SK-N-SH treated with all-trans-retinoic acid at 6 μM for 48 hours (cell line): ENCODE measurements at regions not wholly inside any gene's neighbourhood (a gene's known extent, or its start where the extent isn't known, plus 50 kb on each side); places are given as distances from the start of the nearest gene placed in this dataset.

Experiments
- ESRRG ChIP-seq: fragments of 250-450 bp; sonication (Bioruptor Pico); IDR thresholded peaks from 2 replicates; pipeline ENCODE4 v1.6.1; 2021; ENCODE audit warnings: mild to moderate bottlenecking
- SNAI2 ChIP-seq: fragments of 250-450 bp; sonication (Bioruptor Pico); IDR thresholded peaks from 2 replicates; pipeline ENCODE4 v1.5.0; 2020; ENCODE audit warnings: mild to moderate bottlenecking, moderate library complexity
- TF ChIP-seq, protein P1 (sequence below): fragments of 250-450 bp; sonication (Bioruptor Pico); IDR thresholded peaks from 2 replicates; pipeline ENCODE4 v1.5.1; 2020; ENCODE audit warnings: low read depth, mild to moderate bottlenecking, moderate library complexity

DNA sequence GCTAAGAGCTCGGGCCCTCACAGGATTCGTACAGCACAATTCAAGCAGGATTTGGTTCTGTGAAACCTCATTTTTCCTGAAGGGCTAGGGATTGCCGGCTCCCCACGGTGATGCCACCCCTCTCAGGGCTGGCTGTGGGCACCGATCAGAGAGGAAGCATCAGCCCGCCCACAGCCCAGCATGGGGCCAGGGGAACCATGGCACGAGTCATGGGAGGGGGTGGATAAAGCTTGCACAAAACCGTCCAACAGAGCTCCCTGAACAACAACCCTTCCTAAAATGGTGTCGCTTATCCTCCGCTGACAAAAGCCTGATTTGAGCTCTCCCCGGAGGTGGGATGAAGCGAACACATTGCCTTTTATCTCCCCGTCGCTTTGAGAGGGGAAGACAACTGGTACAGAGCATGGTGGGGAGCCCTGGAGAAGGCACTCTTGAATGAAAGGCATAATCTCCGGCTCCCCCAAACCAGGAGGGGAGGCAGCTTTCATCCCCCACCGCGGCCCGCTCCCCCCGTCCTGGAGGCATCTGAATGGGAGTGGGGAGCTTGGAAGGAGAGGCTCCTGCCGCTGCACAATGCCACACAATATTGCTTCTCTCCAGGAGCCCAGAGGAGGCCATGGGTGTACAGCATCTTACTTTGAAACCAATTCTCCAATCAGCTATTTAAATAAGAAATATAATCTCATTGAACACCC, 144.0 kb downstream of the RPS24 start:
- TF ChIP-seq ESRRG (CRISPR knock-in tag) (no peak), SNAI2 (no peak)
- TF ChIP-seq, protein P1, sequence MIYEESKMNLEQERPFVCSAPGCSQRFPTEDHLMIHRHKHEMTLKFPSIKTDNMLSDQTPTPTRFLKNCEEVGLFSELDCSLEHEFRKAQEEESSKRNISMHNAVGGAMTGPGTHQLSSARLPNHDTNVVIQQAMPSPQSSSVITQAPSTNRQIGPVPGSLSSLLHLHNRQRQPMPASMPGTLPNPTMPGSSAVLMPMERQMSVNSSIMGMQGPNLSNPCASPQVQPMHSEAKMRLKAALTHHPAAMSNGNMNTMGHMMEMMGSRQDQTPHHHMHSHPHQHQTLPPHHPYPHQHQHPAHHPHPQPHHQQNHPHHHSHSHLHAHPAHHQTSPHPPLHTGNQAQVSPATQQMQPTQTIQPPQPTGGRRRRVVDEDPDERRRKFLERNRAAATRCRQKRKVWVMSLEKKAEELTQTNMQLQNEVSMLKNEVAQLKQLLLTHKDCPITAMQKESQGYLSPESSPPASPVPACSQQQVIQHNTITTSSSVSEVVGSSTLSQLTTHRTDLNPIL (CRISPR knock-in tag) = no peak
